GM12872 (cell line): ENCODE measurements at regions not wholly inside any gene's neighbourhood (a gene's known extent, or its start where the extent isn't known, plus 50 kb on each side); places are given as distances from the start of the nearest gene placed in this dataset.

ENCODE experiments used
- TF ChIP-seq, protein P1 (sequence below): IDR thresholded peaks from 3 replicates; pipeline ENCODE4 v1.5.1; 2011; ENCODE audit warnings: low read depth, mild to moderate bottlenecking, low read length, moderate library complexity; ENCODE audit not compliant: insufficient read depth

DNA sequence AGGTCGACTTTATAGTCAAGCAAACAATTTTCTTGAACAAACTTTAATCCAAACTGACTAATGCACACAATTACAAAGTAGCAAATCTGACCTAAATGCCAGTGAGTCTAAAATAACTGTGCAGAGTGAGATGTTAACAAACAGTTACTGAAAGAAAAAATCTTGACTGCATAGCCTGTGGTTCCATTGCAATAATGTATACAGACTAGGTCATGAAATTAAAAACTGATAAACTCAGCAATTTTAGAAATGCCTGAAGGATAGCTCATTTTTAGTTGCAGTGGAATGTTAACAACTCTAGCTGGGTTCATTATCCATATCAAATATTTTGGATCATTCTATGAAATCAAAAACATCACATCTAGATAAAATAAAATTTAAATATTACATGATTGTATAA lies 73.4 kb upstream of the CDH12 start:
- TF ChIP-seq, protein P1, sequence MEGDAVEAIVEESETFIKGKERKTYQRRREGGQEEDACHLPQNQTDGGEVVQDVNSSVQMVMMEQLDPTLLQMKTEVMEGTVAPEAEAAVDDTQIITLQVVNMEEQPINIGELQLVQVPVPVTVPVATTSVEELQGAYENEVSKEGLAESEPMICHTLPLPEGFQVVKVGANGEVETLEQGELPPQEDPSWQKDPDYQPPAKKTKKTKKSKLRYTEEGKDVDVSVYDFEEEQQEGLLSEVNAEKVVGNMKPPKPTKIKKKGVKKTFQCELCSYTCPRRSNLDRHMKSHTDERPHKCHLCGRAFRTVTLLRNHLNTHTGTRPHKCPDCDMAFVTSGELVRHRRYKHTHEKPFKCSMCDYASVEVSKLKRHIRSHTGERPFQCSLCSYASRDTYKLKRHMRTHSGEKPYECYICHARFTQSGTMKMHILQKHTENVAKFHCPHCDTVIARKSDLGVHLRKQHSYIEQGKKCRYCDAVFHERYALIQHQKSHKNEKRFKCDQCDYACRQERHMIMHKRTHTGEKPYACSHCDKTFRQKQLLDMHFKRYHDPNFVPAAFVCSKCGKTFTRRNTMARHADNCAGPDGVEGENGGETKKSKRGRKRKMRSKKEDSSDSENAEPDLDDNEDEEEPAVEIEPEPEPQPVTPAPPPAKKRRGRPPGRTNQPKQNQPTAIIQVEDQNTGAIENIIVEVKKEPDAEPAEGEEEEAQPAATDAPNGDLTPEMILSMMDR = no peak

DNA sequence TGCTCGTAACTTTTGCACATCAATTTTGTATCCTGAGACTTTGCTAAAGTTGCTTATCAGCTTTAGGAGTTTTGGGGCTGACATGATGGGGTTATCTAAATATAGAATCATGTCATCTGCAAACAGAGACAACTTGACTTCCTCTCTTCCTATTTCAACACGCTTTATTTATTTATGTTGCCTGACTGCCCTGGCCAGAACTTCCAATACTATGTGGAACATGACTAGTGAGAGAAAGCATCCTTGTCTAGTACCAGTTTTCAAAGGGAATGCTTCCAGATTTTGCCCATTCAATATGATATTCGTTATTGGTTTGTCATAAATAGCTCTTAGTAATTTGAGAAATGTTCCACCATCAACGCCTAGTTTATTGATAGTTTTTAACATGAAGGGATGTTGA lies 65.4 kb upstream of the CDH12 start:
- TF ChIP-seq, protein P1 = no peak

DNA sequence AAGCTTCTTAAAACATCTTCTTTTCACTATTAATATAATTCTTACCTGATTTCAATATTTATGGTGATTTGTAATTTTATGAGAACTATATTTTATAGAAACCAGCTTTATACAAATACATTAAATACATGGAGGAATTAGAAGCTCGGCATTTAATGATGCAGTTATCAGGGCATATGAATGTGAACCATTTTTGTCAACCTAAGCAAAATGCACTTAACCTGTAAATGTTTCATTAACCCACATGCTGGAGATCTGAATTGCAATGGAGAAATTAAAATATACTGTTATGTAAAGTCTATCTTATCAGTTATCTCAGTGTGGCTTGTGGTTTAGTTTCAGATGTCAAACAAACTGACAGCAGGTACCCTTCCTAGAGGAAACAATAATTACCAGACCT lies 63.2 kb upstream of the CDH12 start:
- TF ChIP-seq, protein P1 = no peak

DNA sequence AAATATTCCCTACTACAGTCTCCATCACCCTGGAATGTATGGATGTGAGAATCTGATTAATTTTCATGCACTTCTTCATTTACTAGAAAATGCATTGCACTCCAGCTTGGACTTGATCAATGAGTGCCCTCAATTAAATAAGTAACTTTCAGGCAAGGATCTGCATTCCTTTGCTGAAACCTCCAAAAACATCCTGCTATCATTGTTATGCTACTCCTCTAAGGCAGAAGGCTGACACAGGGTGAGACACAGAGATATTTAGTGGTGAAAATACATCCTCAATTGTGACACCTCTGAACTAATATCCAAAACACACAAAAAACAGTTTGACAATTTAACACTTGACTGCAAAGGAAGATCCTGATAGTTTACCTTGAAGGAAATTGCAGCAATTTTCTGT lies 57.9 kb upstream of the CDH12 start:
- TF ChIP-seq, protein P1 = no peak

DNA sequence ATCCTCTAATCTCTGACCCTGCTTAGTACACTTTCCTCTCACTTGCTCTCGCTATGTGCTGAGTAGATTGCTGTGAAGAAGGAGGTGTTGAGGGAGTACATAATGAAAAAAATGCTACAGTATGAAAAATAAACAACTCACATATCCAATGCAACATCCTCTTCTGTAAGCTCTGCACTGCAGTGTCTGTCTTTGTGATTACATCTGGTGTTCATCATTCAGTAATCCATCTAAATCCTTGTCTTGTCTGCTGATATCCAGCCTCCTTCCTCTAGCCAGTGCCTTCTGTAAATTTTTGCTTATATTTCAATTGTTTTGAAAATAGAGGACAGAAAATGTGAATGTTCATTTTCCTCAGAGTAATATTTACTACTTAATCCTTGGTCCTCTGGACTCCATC lies 57.4 kb upstream of the CDH12 start:
- TF ChIP-seq, protein P1 = no peak

DNA sequence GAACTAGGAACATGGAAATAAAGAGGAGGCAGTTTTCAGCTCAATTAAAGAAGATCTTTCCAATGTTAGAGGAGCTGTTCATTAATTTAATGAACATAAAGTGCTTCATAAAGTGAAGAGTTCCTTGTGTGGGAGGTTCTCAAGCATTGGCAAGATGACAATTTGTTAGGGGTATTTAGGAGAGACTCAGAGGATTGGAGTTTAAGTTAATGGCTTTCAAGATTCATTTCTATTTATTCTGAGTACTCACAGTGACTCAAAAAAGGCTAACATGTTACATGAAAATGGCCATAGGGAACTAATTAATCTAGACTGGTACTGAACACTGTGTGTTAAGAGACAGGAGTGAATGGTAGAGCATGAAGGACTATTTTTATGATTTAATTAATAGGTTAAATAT lies 55.4 kb upstream of the CDH12 start:
- TF ChIP-seq, protein P1 = no peak

DNA sequence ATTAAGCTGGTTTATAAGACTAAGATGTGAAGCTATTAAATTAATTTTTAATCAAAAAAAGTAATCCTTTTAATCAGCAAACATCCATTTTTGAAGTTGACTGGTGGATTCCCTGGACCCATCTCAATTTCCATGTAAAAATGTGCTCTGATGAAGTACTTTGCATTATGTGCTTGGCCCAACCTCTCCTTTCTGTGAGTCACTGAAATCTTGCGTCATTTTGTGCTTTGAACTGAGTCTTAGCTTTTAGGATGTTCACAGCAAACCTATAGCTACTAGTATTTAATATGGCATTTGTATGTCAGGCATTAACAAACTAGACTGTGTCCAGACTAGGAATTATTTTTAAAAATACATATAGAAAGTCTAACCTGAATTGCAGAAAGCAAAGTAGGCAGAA lies 55.0 kb upstream of the CDH12 start:
- TF ChIP-seq, protein P1 = no peak
